ENCODE measurements at regions not wholly inside any gene's neighbourhood (a gene's known extent, or its start where the extent isn't known, plus 50 kb on each side); places are given as distances from the start of the nearest gene placed in this dataset.

DNA sequence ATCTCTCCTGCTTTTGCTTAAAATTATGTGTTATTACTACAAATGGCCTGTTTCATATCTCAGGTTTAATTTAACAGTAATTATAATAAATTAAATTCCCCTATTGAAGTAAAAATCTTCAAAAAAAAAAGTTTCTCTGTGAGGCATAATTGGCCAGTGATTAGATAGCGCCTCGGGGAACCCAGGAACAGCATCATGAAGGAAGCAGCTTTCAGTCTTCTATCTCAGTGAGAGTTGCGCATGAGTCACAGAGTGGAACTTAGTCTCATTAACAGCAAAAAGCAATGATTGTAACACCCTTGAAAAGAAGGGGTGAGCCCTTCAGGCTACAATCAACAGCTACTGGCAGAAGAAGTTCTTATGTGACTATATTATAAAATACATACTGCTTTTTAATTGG, 506.2 kb upstream of the ZWINT start:
- no peaks in the 10 kb centered on the region for H3K9me3 ChIP-seq (ENCODE audit: control insufficient read depth, low read length, poor library complexity, severe bottlenecking)
- H3K27me3 Mint-ChIP-seq: no peaks in the 10 kb centered on the region
- H3K4me1 Mint-ChIP-seq: no peaks in the 10 kb centered on the region
- ATAC-seq (no peak), DNase-seq (no peak)
- no peak overlapping the region for H3K4me3 Mint-ChIP-seq
- H3K36me3 Mint-ChIP-seq (ENCODE audit: low read depth): no peaks in the 10 kb centered on the region
- no peak overlapping the region for H3K27ac Mint-ChIP-seq

DNA sequence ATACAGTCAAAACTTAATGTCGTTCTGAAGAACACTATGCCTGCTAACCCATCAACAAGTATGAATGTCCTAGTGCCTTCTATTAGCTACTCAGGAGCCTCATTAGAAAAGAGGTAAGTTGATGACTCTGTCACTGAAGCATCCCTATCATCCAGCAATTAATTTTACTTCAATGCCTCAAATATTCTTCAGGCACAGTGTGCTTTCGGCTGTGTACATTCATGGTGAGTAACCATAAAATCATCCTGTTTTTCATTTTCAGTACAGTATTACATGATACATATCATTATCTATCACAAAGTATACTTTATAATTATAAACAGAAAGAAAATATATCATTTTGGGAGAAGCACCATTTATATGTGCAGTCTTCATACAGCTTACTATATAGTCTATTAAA, 495.5 kb upstream of the ZWINT start:
- no peak overlapping the region for H3K4me3 Mint-ChIP-seq
- ATAC-seq (no peak), DNase-seq (no peak)
- H3K27me3 Mint-ChIP-seq: no peaks in the 10 kb centered on the region
- H3K9me3 ChIP-seq (ENCODE audit: control insufficient read depth, low read length, poor library complexity, severe bottlenecking): no peaks in the 10 kb centered on the region
- H3K27ac Mint-ChIP-seq: no peak overlapping the region
- no peaks in the 10 kb centered on the region for H3K4me1 Mint-ChIP-seq
- H3K36me3 Mint-ChIP-seq (ENCODE audit: low read depth): no peaks in the 10 kb centered on the region

- no peaks in the 10 kb centered on the region for H3K27me3 Mint-ChIP-seq
- H3K4me3 Mint-ChIP-seq: no peak overlapping the region
- no peaks in the 10 kb centered on the region for H3K9me3 ChIP-seq (ENCODE audit: control insufficient read depth, low read length, poor library complexity, severe bottlenecking)
- H3K27ac Mint-ChIP-seq: no peak overlapping the region
- DNase-seq (no peak), ATAC-seq (no peak)
- no peaks in the 10 kb centered on the region for H3K4me1 Mint-ChIP-seq
- H3K36me3 Mint-ChIP-seq (ENCODE audit: low read depth): no peaks in the 10 kb centered on the region
Observed at GRCh38 chr10:56844978-56845529, 484.0 kb upstream of the ZWINT start.

DNA sequence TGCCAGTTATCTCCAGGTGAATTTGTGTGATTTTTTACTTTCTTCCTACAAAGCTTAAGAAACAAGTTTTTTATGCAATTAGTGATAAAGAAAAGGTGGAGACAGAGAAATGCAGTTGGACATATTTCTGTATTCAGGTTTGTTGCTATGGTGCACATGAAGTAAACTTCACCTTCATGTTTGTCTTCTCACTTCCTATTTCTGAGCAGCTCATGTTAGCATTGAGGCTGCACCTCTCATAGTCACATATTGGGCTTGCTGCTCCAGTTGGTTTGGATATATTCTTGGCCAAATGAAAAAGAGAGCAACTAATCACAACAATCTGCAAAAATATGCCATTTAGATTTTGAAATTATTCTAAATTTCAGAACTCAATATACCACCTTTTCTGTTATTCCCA, 475.6 kb upstream of the ZWINT start:
- Mint-ChIP-seq H3K4me1 (no peaks in the 10 kb centered on the region), H3K36me3 (ENCODE audit: low read depth) (no peaks in the 10 kb centered on the region), H3K27ac (no peak overlapping the region), H3K4me3 (no peak overlapping the region), H3K27me3 (no peaks in the 10 kb centered on the region)
- H3K9me3 ChIP-seq (ENCODE audit: control insufficient read depth, low read length, poor library complexity, severe bottlenecking): no peaks in the 10 kb centered on the region
- DNase-seq (no peak), ATAC-seq (no peak)

GRCh38 chr10:56831681-56832080, 470.6 kb upstream of the ZWINT start:
- H3K27me3 Mint-ChIP-seq: no peaks in the 10 kb centered on the region
- H3K27ac Mint-ChIP-seq: no peak overlapping the region
- no peak overlapping the region for H3K4me3 Mint-ChIP-seq
- H3K4me1 Mint-ChIP-seq: no peaks in the 10 kb centered on the region
- ATAC-seq (no peak), DNase-seq (no peak)
- H3K9me3 ChIP-seq (ENCODE audit: control insufficient read depth, low read length, poor library complexity, severe bottlenecking): no peaks in the 10 kb centered on the region
- H3K36me3 Mint-ChIP-seq (ENCODE audit: low read depth): no peaks in the 10 kb centered on the region

GRCh38 chr10:56823849-56824248, 462.8 kb upstream of the ZWINT start:
- no peak overlapping the region for H3K4me3 Mint-ChIP-seq
- H3K36me3 Mint-ChIP-seq (ENCODE audit: low read depth): no peaks in the 10 kb centered on the region
- H3K27ac Mint-ChIP-seq: no peak overlapping the region
- peaks cover 4% of the 10 kb centered on the region for H3K9me3 ChIP-seq (ENCODE audit: control insufficient read depth, low read length, poor library complexity, severe bottlenecking)
- no peaks in the 10 kb centered on the region for H3K27me3 Mint-ChIP-seq
- no peak for DNase-seq
- no peak for ATAC-seq
- no peaks in the 10 kb centered on the region for H3K4me1 Mint-ChIP-seq

GRCh38 chr10:56805022-56805421, 444.0 kb upstream of the ZWINT start:
- H3K36me3 Mint-ChIP-seq (ENCODE audit: low read depth): no peaks in the 10 kb centered on the region
- H3K27ac Mint-ChIP-seq: no peak overlapping the region
- H3K9me3 ChIP-seq (ENCODE audit: control insufficient read depth, low read length, poor library complexity, severe bottlenecking): peaks cover 3% of the 10 kb centered on the region
- H3K4me1 Mint-ChIP-seq: no peaks in the 10 kb centered on the region
- DNase-seq: no peak
- no peaks in the 10 kb centered on the region for H3K27me3 Mint-ChIP-seq
- no peak overlapping the region for H3K4me3 Mint-ChIP-seq
- ATAC-seq: no peak

- Mint-ChIP-seq H3K27me3 (no peaks in the 10 kb centered on the region), H3K4me3 (no peak overlapping the region), H3K36me3 (ENCODE audit: low read depth) (no peaks in the 10 kb centered on the region), H3K27ac (no peak overlapping the region), H3K4me1 (no peaks in the 10 kb centered on the region)
- DNase-seq (no peak), ATAC-seq (no peak)
- H3K9me3 ChIP-seq (ENCODE audit: control insufficient read depth, low read length, poor library complexity, severe bottlenecking): no peaks in the 10 kb centered on the region
Observed at GRCh38 chr10:56785292-56785691, 424.2 kb upstream of the ZWINT start.

GRCh38 chr10:56782503-56782902, 421.4 kb upstream of the ZWINT start:
- no peak overlapping the region for H3K27ac Mint-ChIP-seq

GRCh38 chr10:56771343-56771742, 410.3 kb upstream of the ZWINT start:
- ATAC-seq (no peak), DNase-seq (no peak)
- Mint-ChIP-seq H3K27ac (no peak overlapping the region), H3K27me3 (no peaks in the 10 kb centered on the region), H3K4me3 (no peak overlapping the region), H3K4me1 (no peaks in the 10 kb centered on the region), H3K36me3 (ENCODE audit: low read depth) (no peaks in the 10 kb centered on the region)
- H3K9me3 ChIP-seq (ENCODE audit: control insufficient read depth, low read length, poor library complexity, severe bottlenecking): no peaks in the 10 kb centered on the region

More at GRCh38 chr10:56782503-56782902, 421.4 kb upstream of the ZWINT start:
- no peaks in the 10 kb centered on the region for H3K27me3 Mint-ChIP-seq
- no peak overlapping the region for H3K4me3 Mint-ChIP-seq
- no peaks in the 10 kb centered on the region for H3K4me1 Mint-ChIP-seq
- DNase-seq: no peak
- H3K9me3 ChIP-seq (ENCODE audit: control insufficient read depth, low read length, poor library complexity, severe bottlenecking): no peaks in the 10 kb centered on the region
- no peak for ATAC-seq
- no peaks in the 10 kb centered on the region for H3K36me3 Mint-ChIP-seq (ENCODE audit: low read depth)

DNA sequence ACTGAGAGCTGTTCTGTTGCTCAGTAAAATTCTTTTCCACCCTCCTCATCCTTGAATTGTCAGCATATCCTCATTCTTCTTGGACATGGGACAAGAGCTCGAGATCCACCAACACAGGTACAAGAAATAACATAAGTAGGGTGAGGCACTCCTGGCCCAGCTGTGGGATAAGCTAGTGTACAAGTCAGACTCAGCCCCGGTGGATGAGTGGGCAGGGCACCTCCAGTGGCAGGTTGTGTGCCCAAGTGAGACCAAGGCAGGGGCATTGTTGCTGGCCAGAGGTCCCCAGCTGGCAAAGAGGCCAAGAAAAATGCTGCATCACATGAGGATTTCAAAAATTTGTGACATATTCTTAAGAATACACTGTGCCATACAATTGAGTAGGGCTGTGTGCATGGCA, 402.0 kb upstream of the ZWINT start:
- ATAC-seq (no peak), DNase-seq (no peak)
- H3K27ac Mint-ChIP-seq: no peak overlapping the region
- H3K4me3 Mint-ChIP-seq: no peak overlapping the region
- no peaks in the 10 kb centered on the region for H3K27me3 Mint-ChIP-seq
- H3K9me3 ChIP-seq (ENCODE audit: control insufficient read depth, low read length, poor library complexity, severe bottlenecking): no peaks in the 10 kb centered on the region
- no peaks in the 10 kb centered on the region for H3K36me3 Mint-ChIP-seq (ENCODE audit: low read depth)
- H3K4me1 Mint-ChIP-seq: no peaks in the 10 kb centered on the region

DNA sequence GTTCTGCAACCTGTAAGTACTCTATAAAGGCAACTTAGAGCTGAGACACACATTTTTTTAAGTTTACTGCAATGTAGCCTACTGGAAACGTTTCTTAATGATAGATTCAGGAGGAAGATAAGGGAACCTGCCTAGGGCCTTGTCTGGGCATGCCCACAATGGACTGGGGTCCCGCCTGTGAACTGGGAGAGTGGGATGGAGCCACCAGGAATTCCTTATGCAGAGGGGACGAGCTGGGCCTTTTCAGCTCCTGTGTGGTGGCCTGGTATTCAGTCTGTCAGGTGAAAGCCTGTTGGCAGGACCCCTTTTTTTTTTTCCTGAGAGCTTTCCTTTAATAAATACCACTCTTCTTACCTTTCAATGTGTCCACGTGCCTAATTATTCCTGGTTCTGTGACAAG, 384.4 kb upstream of the ZWINT start:
- H3K27ac Mint-ChIP-seq: no peak overlapping the region
- DNase-seq: no peak
- ATAC-seq: no peak
- no peaks in the 10 kb centered on the region for H3K4me1 Mint-ChIP-seq
- no peaks in the 10 kb centered on the region for H3K36me3 Mint-ChIP-seq (ENCODE audit: low read depth)
- H3K27me3 Mint-ChIP-seq: no peaks in the 10 kb centered on the region
- H3K4me3 Mint-ChIP-seq: no peak overlapping the region
- H3K9me3 ChIP-seq (ENCODE audit: control insufficient read depth, low read length, poor library complexity, severe bottlenecking): no peaks in the 10 kb centered on the region

DNA sequence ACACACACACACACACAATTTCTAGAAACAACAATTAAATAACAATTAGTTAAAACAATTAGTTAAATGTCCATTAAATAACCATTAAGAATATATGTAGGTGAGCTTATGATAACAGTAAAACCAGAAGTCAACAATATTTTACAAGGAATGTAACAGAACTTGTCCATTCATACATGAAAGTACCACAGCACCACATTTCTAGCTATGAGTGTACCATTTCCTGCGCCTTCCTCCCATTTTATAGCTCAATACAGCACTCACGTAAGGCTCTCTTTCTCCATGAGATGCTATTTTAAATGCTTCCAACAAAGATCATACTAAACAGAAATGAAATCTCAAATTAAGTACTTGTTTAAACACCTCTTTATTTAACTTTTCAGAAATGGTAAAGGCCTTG, 367.3 kb upstream of the ZWINT start:
- DNase-seq (no peak), ATAC-seq (no peak)
- Mint-ChIP-seq H3K4me3 (no peak overlapping the region), H3K27me3 (no peaks in the 10 kb centered on the region), H3K4me1 (no peaks in the 10 kb centered on the region), H3K27ac (no peak overlapping the region), H3K36me3 (ENCODE audit: low read depth) (no peaks in the 10 kb centered on the region)
- no peaks in the 10 kb centered on the region for H3K9me3 ChIP-seq (ENCODE audit: control insufficient read depth, low read length, poor library complexity, severe bottlenecking)

DNA sequence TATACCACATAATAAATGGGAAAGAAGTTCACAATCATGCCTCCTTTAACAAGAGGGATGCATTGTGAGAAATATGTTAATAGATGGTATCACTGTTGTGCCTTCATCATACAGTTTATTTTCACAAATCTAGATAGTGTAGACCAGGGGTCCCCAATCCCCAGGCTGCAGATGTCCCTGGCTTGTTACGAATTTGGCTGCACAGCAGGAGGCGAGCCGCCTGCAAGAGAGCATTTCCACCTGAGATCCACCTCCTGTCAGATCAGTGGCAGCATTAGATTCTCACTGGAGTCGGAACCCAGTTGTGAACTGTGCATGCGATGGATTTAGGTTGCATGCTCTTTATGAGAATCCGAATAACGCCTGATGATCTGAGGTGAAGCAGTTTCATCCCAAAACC, 361.9 kb upstream of the ZWINT start:
- Mint-ChIP-seq H3K36me3 (ENCODE audit: low read depth) (no peaks in the 10 kb centered on the region), H3K4me1 (no peaks in the 10 kb centered on the region), H3K27ac (no peak overlapping the region), H3K27me3 (no peaks in the 10 kb centered on the region), H3K4me3 (no peak overlapping the region)
- ATAC-seq: no peak
- no peak for DNase-seq
- no peaks in the 10 kb centered on the region for H3K9me3 ChIP-seq (ENCODE audit: control insufficient read depth, low read length, poor library complexity, severe bottlenecking)

DNA sequence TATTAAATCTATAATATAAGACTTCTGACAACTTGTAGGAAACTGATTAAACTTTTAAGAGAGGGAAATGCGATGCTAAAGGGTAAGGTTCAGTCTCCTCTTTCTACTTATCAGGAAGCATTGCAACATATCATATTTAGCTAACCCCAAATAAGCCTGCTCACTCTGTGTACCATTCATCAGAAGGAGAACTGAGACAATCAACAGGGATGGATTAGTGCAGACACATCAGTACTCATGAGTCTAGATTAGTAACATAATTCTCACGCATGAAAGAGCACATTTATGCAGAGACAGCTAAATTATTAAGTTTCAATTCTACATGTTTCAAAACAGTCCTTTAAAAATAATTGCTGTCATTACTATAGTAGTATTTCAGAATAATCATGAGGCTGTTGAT, 354.2 kb upstream of the ZWINT start:
- no peaks in the 10 kb centered on the region for H3K9me3 ChIP-seq (ENCODE audit: control insufficient read depth, low read length, poor library complexity, severe bottlenecking)
- no peak for DNase-seq
- H3K36me3 Mint-ChIP-seq (ENCODE audit: low read depth): no peaks in the 10 kb centered on the region
- H3K4me1 Mint-ChIP-seq: no peaks in the 10 kb centered on the region
- H3K27ac Mint-ChIP-seq: no peak overlapping the region
- no peak overlapping the region for H3K4me3 Mint-ChIP-seq
- H3K27me3 Mint-ChIP-seq: no peaks in the 10 kb centered on the region
- ATAC-seq: no peak
